Endothelial cell of umbilical vein (primary cell): ENCODE measurements at regions not wholly inside any gene's neighbourhood (a gene's known extent, or its start where the extent isn't known, plus 50 kb on each side); places are given as distances from the start of the nearest gene placed in this dataset.

Experiments
- CTCF ChIP-seq, 2 donors: IDR thresholded peaks; 1 replicate in 1 of 2; 2 replicates in 1 of 2; pipeline ENCODE4 v1.5.1; 2011; ENCODE audit warnings: low read length in 2 of 2, mild to moderate bottlenecking in 2 of 2, moderate library complexity in 2 of 2, control low read depth in 1 of 2, inconsistent platforms in 1 of 2, low read depth in 1 of 2; ENCODE audit not compliant: insufficient read depth in 1 of 2; ENCODE audit errors: extremely low read depth in 1 of 2
- EZH2 ChIP-seq: IDR thresholded peaks from 2 replicates; pipeline ENCODE4 v1.6.1; 2012; ENCODE audit warnings: borderline replicate concordance, low read depth, mild to moderate bottlenecking, moderate library complexity, low read length, inconsistent platforms; ENCODE audit not compliant: severe bottlenecking
- FOS ChIP-seq: IDR thresholded peaks from 2 replicates; pipeline ENCODE4 v1.6.1; 2011; ENCODE audit warnings: mild to moderate bottlenecking, low read length, moderate library complexity, borderline replicate concordance; ENCODE audit not compliant: insufficient read depth
- GATA2 ChIP-seq: IDR thresholded peaks from 2 replicates; pipeline ENCODE4 v1.7.0; 2011; ENCODE audit warnings: low read depth, mild to moderate bottlenecking, moderate library complexity, mixed read lengths, low read length; ENCODE audit not compliant: insufficient read length, insufficient read depth
- JUN ChIP-seq: IDR thresholded peaks from 2 replicates; pipeline ENCODE4 v1.6.1; 2011; ENCODE audit warnings: borderline replicate concordance, low read depth; ENCODE audit not compliant: insufficient read length, insufficient read depth
- MYC ChIP-seq: IDR thresholded peaks from one replicate; pipeline ENCODE4 v1.6.1; 2011; ENCODE audit warnings: mild to moderate bottlenecking, low read depth, low read length
- POLR2A ChIP-seq: IDR thresholded peaks from 2 replicates; pipeline ENCODE4 v1.6.1; 2012; ENCODE audit warnings: low read depth, mild to moderate bottlenecking, control low read depth, low read length
- POLR2AphosphoS5 ChIP-seq: IDR thresholded peaks from 2 replicates; pipeline ENCODE4 v1.6.1; 2012; ENCODE audit warnings: low read depth, mild to moderate bottlenecking, control low read depth, low read length, moderate library complexity; ENCODE audit not compliant: insufficient read depth
- TF ChIP-seq, protein P1 (sequence below): IDR thresholded peaks from 2 replicates; pipeline ENCODE4 v1.6.1; 2011; ENCODE audit not compliant: insufficient read depth, insufficient read length

GRCh38 chr13:37944869-37945442 lies 75.4 kb upstream of the TRPC4 start:
- TF ChIP-seq CTCF (IDR thresholded peaks at IDR 0.05; ENCODE audit: extremely low read depth in 1 of 2, insufficient read depth in 1 of 2, low read depth in 1 of 2, low read length in 2 of 2) (no peak), EZH2 (no peak), POLR2A (no peak), MYC (no peak), GATA2 (no peak), POLR2AphosphoS5 (no peak), FOS (no peak), JUN (no peak)
- TF ChIP-seq, protein P1, sequence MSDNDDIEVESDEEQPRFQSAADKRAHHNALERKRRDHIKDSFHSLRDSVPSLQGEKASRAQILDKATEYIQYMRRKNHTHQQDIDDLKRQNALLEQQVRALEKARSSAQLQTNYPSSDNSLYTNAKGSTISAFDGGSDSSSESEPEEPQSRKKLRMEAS, result no peak
